Panc1 (cell line): ENCODE measurements at regions not wholly inside any gene's neighbourhood (a gene's known extent, or its start where the extent isn't known, plus 50 kb on each side); places are given as distances from the start of the nearest gene placed in this dataset.

Experiments used
- POLR2AphosphoS5 ChIP-seq: IDR thresholded peaks from 2 replicates; pipeline ENCODE4 v1.6.1; 2012; ENCODE audit warnings: mild to moderate bottlenecking, low read depth, low read length, moderate library complexity
- TF ChIP-seq, protein P1 (sequence below): fragments of 450-650 bp; IDR thresholded peaks from 2 replicates; pipeline ENCODE4 v1.5.1; 2017; ENCODE audit warnings: mild to moderate bottlenecking

DNA sequence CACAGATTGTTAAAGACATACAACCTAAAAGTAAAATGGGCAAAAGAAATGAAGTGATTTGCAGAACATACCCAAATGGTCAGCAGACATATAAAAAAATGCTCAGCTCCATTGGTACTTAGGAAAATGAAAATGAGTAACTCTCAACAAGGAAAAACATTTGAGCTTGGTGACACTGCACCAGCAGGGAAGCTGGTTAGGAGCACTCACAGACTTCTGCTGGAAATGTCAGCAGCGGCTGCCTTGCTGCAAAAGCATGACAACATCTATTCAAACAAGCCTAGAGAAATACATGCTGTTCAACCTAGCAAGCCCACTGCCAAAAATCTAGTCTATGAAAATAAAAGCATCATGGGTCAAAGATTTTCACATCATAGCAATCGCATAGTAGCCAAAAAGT lies 99.0 kb upstream of the FOXQ1 start:
- TF ChIP-seq, protein P1, sequence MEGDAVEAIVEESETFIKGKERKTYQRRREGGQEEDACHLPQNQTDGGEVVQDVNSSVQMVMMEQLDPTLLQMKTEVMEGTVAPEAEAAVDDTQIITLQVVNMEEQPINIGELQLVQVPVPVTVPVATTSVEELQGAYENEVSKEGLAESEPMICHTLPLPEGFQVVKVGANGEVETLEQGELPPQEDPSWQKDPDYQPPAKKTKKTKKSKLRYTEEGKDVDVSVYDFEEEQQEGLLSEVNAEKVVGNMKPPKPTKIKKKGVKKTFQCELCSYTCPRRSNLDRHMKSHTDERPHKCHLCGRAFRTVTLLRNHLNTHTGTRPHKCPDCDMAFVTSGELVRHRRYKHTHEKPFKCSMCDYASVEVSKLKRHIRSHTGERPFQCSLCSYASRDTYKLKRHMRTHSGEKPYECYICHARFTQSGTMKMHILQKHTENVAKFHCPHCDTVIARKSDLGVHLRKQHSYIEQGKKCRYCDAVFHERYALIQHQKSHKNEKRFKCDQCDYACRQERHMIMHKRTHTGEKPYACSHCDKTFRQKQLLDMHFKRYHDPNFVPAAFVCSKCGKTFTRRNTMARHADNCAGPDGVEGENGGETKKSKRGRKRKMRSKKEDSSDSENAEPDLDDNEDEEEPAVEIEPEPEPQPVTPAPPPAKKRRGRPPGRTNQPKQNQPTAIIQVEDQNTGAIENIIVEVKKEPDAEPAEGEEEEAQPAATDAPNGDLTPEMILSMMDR = no peak
- TF ChIP-seq POLR2AphosphoS5 = no peak
